PC-9 (cell line): ENCODE measurements at regions not wholly inside any gene's neighbourhood (a gene's known extent, or its start where the extent isn't known, plus 50 kb on each side); places are given as distances from the start of the nearest gene placed in this dataset.

Experiments
- CTCF ChIP-seq: fragments of 200-600 bp; sonication (generic); conservative IDR thresholded peaks from 2 replicates; pipeline ENCODE4 v1.6.1; 2017; ENCODE audit warnings: mixed run types, antibody characterized with exemption, mild to moderate bottlenecking, moderate library complexity
- EZH2 ChIP-seq: fragments of 200-600 bp; sonication (generic); IDR thresholded peaks from 2 replicates; pipeline ENCODE4 v1.8.0; 2017; ENCODE audit warnings: antibody characterized with exemption, low read depth

- TF ChIP-seq CTCF (no peak), EZH2 (no peak)
These were observed 247.7 kb upstream of the MGMT start for GRCh38 chr10:129219364-129219763.
